HG03432 (cell line): ENCODE measurements at regions not wholly inside any gene's neighbourhood (a gene's known extent, or its start where the extent isn't known, plus 50 kb on each side); places are given as distances from the start of the nearest gene placed in this dataset.
"Not testable (repeated sequence)": the region's sequence is repeated elsewhere in the genome, so short reads cannot be mapped to it uniquely, and the experiment has no call there.

Experiments used
- ATAC-seq: cut with Tn5 transposase; IDR thresholded peaks from one replicate; pipeline ENCODE4 v1.9.1; 2021; ENCODE audit warnings: mild to moderate bottlenecking, moderate library complexity; ENCODE audit not compliant: unreplicated experiment

- not testable (repeated sequence) for ATAC-seq
Measured at GRCh38 chr22:23443905-23444304, 136.2 kb downstream of the IGLL1 start.

DNA sequence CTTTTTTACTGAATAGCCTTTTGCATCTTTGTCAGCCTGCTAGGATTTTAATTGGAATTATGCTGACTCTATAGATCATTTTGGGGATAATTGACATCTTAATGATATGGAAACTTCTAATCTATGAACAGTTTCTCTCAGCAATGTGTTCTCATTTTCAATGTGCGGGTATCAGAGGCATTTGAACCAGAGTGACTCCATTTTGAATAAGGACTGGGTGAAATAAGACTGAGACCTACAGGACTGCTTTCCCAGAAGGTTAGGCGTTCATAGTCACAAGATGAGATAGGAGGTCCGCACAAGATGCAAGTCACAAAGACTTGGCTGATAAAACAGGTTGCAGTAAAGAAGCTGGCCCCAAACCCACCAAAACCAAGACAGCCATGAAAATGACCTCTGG lies 140.5 kb downstream of the IGLL1 start:
- ATAC-seq = not testable (repeated sequence)

- ATAC-seq = no peak
Measured at GRCh38 chr22:23438216-23438615, 141.9 kb downstream of the IGLL1 start.

- ATAC-seq = no peak
Measured at GRCh38 chr22:23437779-23438178, 142.3 kb downstream of the IGLL1 start.

DNA sequence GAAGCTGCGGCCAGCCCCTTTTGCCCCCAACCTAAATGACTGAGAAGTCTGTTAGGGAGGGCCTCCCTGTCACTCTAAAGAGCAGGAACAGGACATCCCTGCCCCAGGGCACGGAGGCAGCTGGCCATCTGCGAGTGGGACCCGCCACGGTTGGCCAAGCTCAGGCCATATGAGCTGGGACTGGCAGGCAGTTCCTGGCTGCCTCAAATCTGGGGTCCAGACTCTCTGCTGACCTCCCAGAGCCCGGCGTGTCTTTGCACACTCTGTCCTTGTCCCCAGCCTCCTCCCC lies 143.0 kb downstream of the IGLL1 start:
- not testable (repeated sequence) for ATAC-seq

DNA sequence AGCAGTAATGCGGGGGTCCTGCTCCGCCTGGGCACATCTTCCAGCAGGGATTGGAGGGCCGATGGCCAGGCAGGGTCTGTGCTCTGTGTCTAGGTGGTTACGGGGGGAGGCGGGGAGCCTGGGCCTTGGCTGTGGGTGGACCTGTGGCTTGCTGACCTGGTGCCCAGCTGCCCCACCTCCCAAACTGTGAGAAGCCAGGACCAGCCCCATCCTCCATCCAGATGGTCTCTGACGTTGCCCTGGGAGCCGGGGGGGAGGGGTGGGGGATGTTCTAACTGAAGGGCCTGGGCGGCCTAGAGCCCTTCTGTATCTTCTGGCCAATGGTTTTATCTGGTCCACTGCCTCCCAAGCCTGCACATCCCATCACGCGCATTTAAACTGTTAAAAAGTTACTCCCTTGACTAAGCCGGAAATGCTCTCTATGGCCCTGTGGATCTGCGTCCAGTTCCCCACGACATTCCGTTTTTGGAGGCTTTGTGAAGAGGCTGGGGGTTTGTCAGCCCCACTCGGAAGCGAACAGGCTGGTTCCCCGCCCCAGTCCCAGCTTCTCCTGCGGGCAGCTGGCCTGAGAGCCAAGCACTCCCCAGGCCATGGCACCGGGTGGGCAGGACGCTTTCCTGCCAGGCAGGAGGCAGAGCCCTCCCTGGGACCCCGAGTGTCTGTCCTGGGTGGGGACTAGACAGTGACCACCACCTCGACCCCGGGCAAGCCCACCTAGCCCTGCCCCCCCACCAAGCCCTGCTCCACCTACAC lies 143.6 kb downstream of the IGLL1 start:
- not testable (repeated sequence) for ATAC-seq

DNA sequence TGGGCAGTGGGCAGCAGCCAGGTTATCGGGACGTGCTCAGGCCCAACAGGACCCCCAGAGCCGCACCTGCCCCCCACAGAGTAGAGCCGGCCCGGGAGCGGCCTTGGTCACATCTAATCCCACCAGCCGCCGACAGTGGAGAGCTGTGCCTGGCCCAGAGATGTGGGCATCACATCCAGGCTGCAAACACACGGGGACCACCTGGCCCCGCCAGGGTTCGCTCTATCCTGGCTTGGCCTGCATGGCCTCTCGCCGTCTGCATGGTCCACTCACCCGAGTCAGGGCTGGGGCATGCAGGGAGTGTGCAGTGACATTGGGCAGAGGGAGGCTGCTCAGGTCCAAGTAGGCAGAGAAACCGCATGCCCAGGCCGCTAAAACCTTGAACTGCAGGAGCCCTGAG lies 144.9 kb downstream of the IGLL1 start:
- not testable (repeated sequence) for ATAC-seq

- ATAC-seq = not testable (repeated sequence)
Measured at GRCh38 chr22:23434198-23434830, 145.8 kb downstream of the IGLL1 start.

DNA sequence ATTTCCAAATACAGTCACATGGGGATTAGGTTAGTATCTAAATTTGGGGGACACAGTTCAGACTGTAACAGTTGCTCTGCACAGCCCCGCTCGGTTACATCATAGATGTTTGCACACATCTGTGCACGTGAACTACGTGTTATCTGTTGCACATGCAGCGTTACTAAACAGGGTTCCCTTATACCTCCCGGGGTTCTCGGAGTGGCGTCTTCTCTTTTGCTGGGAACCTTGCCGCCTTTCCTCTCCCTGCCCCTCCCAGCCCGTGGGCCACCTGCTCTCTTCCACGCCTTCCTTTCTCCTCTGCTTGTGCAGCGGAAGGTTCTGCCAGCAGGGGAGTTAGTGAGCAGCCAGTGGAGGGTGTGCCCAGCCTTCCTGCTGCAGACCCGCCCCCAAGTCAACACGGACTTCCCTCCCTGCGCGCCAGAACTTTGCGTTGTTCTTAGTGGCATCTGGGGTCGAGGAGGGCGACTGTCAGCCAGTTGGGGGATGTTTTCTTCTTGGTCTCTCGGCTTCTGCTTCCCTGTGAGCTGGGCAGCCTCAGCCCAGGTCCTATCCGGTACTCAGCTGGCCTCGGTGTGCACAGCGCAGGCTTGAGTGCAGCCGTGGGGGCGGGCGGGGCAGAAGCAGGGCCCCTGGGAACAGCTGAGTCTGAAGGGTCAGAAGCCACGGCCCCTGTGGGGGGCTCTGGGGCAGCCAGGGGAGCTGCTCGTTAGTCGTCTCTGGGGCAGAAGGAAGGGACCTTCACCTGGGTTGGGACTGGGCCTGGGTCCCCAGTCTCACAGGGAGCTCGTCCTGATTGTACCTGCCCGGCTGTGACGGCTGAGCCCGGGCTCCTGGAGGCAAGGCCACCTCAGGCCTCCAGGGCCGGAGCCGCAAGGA lies 146.7 kb downstream of the IGLL1 start:
- ATAC-seq = not testable (repeated sequence)

GRCh38 chr22:23432719-23433118 lies 147.4 kb downstream of the IGLL1 start:
- ATAC-seq = not testable (repeated sequence)

- no peak for ATAC-seq
Measured at GRCh38 chr22:23431337-23432072, 148.6 kb downstream of the IGLL1 start.

DNA sequence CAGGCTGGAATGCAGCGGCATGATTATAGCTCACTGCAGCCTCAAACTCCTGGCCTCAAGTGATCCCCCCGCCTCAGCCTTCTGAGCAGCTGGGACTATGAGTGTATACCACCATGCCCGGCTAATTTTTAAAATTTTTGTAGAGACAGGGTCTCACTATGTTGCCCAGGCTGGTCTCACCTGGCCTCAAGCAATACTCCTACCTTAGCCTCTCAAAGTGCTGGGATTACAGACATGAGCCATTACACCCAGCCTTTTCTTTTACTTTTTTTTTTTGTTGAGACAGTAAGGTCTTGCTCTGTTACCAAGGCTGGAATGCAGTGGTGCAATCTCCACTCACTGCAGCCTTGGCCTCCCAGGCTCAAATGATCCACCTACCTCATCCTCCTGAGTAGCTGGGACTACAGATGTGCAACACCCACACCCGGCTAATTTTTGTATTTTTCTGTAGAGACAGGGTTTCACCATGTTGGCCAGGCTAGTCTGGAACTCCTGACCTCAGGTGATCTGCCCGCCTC lies 155.5 kb downstream of the IGLL1 start:
- ATAC-seq = not testable (repeated sequence)

- ATAC-seq = no peak
Measured at GRCh38 chr22:23424031-23424430, 156.1 kb downstream of the IGLL1 start.

DNA sequence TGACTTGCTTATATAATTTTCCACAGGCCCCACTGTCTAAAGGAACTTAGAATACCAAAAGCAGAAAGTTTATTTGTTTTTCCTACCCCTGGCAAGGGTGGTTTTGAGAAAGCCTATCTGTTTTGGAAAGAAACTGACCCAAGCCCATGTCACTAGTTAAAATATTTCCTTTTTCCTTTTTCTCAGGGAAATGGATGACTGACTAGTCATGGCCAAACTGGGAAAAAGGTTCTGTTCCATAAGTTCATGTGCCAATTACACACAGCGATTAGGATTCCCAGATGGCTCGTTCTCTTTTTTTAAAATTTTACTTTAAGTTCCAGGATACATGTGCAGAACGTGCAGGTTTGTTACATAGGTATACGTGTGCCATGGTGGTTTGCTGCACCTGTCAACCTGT lies 157.8 kb downstream of the IGLL1 start:
- not testable (repeated sequence) for ATAC-seq

- ATAC-seq = not testable (repeated sequence)
Measured at GRCh38 chr22:23421300-23421699, 158.8 kb downstream of the IGLL1 start.

DNA sequence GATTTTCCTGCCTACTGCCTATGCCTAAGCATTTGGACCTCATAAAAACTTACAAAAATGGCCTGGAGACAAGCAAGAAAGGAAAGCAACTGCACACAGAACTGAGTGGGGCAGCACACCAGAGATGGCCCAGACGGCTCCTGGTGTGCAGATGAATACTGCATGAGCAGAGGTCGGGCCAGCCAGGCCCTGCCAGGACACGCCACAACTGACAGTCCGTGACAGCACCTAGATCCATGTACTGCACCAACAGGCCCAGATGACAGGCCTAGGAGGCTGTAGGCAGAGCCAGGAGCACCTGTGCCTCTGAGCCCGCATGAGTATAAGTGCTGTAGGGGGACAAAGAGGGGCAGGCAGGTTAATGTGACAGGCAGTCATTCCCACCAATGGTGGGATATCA lies 160.2 kb downstream of the IGLL1 start:
- ATAC-seq = no peak

- ATAC-seq = no peak
Measured at GRCh38 chr22:23419171-23419570, 160.9 kb downstream of the IGLL1 start.

DNA sequence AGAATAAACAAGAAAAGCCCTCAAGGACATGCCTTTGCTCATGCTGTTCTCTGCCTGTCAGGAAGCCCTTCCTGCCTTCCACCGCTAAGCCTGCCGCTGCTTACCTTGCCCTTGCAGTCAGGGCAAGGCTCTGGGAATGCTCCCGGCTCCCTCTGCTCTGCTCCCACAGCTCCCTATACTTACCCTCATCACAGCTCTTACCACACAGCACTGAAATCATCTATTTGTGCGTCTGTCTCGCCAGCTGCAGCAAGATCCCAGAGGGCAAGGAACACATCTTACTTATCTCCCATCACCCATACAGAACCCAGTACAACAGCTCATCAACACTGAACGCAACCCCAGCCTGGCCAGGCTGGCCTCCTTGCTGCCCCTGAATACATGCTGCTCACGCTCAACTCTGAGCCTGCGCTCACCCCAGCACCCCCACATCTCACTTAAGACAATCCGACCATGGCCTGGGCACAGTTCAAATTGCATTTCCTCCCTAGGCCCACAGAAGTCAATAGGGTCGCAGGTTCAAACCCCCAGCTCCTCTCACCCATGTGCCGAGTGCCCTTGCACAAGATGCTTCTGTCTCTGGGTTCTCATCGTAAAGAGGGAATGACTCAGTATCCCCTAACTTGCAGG lies 161.8 kb downstream of the IGLL1 start:
- ATAC-seq = no peak

GRCh38 chr22:23417327-23417726 lies 162.8 kb downstream of the IGLL1 start:
- not testable (repeated sequence) for ATAC-seq

- not testable (repeated sequence) for ATAC-seq
Measured at GRCh38 chr22:23416169-23416690, 163.9 kb downstream of the IGLL1 start.
